ENCODE measurements at regions not wholly inside any gene's neighbourhood (a gene's known extent, or its start where the extent isn't known, plus 50 kb on each side); places are given as distances from the start of the nearest gene placed in this dataset.

DNA sequence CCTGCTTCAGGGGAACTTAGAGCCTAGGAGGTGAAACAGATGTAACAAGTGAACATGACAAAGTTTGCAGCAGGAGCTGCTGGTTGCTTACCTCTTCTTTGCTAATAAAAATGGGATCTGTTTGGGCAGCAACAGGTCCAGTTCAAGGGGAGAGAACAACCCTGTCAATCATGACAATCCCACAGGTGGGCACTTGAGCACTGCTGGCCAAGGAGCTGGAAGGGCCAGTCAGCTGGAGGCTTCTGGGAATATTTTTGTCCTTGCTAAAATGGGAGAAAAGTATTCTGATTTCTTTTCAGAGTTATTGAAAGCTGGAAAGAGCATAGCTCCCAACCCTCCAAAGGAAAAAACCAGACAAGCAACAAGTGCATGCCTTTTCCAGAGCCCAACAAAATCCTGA, 477.7 kb upstream of the SULF2 start:
- no peak for TF ChIP-seq POLR2A (IDR thresholded peaks at IDR 0.05)
- TF ChIP-seq, protein P1, sequence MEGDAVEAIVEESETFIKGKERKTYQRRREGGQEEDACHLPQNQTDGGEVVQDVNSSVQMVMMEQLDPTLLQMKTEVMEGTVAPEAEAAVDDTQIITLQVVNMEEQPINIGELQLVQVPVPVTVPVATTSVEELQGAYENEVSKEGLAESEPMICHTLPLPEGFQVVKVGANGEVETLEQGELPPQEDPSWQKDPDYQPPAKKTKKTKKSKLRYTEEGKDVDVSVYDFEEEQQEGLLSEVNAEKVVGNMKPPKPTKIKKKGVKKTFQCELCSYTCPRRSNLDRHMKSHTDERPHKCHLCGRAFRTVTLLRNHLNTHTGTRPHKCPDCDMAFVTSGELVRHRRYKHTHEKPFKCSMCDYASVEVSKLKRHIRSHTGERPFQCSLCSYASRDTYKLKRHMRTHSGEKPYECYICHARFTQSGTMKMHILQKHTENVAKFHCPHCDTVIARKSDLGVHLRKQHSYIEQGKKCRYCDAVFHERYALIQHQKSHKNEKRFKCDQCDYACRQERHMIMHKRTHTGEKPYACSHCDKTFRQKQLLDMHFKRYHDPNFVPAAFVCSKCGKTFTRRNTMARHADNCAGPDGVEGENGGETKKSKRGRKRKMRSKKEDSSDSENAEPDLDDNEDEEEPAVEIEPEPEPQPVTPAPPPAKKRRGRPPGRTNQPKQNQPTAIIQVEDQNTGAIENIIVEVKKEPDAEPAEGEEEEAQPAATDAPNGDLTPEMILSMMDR (IDR thresholded peaks at IDR 0.05) = no peak

Data from esophagus squamous epithelium (tissue), 4 donors.